ENCODE measurements at regions not wholly inside any gene's neighbourhood (a gene's known extent, or its start where the extent isn't known, plus 50 kb on each side); places are given as distances from the start of the nearest gene placed in this dataset.

- Histone ChIP-seq H3K4me3 (no peak overlapping the region), H3K9me3 (peaks cover 0 to 10% (median 0%) of the 10 kb centered on the region in 12 donors), H3K27ac (no peak overlapping the region), H3K4me1 (no peaks in the 10 kb centered on the region), H3K36me3 (no peaks in the 10 kb centered on the region), H3K27me3 (no peaks in the 10 kb centered on the region)
- TF ChIP-seq POLR2A (IDR thresholded peaks at IDR 0.05), result no peak
- no peak for TF ChIP-seq CTCF (IDR thresholded peaks at IDR 0.05)
- intact Hi-C loops (cut with DNase I), result no loop called here
- ATAC-seq, result no peak
- no peak for DNase-seq
These were observed 198.8 kb downstream of the PRELID2 start for GRCh38 chr5:145636371-145636770.

- H3K27ac ChIP-seq, result no peak overlapping the region
- no peak for DNase-seq
- 85 to 91% (median 87%) methylated on average over 3 of the region's 3 CpGs for WGBS, 4 donors
- no peak overlapping the region for H3K4me3 ChIP-seq
- no peaks in the 10 kb centered on the region for H3K27me3 ChIP-seq
- TF ChIP-seq POLR2A (IDR thresholded peaks at IDR 0.05) (no peak), CTCF (IDR thresholded peaks at IDR 0.05) (no peak)
- H3K4me1 ChIP-seq, result peaks cover 0 to 7% (median 0%) of the 10 kb centered on the region in 12 donors
- no peaks in the 10 kb centered on the region for H3K36me3 ChIP-seq
- intact Hi-C loops (cut with DNase I), result no loop called here
- no peaks in the 10 kb centered on the region for H3K9me3 ChIP-seq
- ATAC-seq, result no peak
These were observed 201.7 kb downstream of the PRELID2 start for GRCh38 chr5:145633474-145633873.

- intact Hi-C loops (cut with DNase I), result no loop called here
- Histone ChIP-seq H3K27me3 (no peaks in the 10 kb centered on the region), H3K36me3 (no peaks in the 10 kb centered on the region), H3K4me3 (no peak overlapping the region), H3K9me3 (no peaks in the 10 kb centered on the region), H3K4me1 (peaks cover 0 to 7% (median 0%) of the 10 kb centered on the region in 12 donors), H3K27ac (no peak overlapping the region)
- no peak for TF ChIP-seq POLR2A (IDR thresholded peaks at IDR 0.05)
- TF ChIP-seq CTCF (IDR thresholded peaks at IDR 0.05), result no peak
- ATAC-seq (no peak), DNase-seq (no peak)
- WGBS, 4 donors, result 28 to 62% (median 40%) methylated on average over 1 of the region's 1 CpG
These were observed 202.4 kb downstream of the PRELID2 start for GRCh38 chr5:145632701-145633100.

GRCh38 chr5:145629047-145629446 lies 206.1 kb downstream of the PRELID2 start:
- no peak overlapping the region for H3K27ac ChIP-seq
- WGBS, 4 donors, result 64 to 76% (median 66%) methylated on average over 3 of the region's 3 CpGs
- no peak overlapping the region for H3K4me3 ChIP-seq
- peaks cover 0 to 7% (median 0%) of the 10 kb centered on the region in 12 donors for H3K4me1 ChIP-seq
- no peaks in the 10 kb centered on the region for H3K27me3 ChIP-seq
- ATAC-seq, result no peak
- intact Hi-C loops (cut with DNase I), result no loop called here
- no peak for DNase-seq
- H3K9me3 ChIP-seq, result peaks cover 0 to 6% (median 0%) of the 10 kb centered on the region in 12 donors
- no peaks in the 10 kb centered on the region for H3K36me3 ChIP-seq
- no peak for TF ChIP-seq CTCF (IDR thresholded peaks at IDR 0.05)
- no peak for TF ChIP-seq POLR2A (IDR thresholded peaks at IDR 0.05)

Data from heart left ventricle (tissue), 16 donors.